Muscle of back (tissue), 3 donors: ENCODE measurements at regions not wholly inside any gene's neighbourhood (a gene's known extent, or its start where the extent isn't known, plus 50 kb on each side); places are given as distances from the start of the nearest gene placed in this dataset.
"Not testable (repeated sequence)": the region's sequence is repeated elsewhere in the genome, so short reads cannot be mapped to it uniquely, and the experiment has no call there.

Experiments
- DNase-seq, 3 donors: peaks; one replicate each; pipeline versions ENCODE4 v3.0.0 to v3.0.0-alpha.2; 2013

- DNase-seq: no peak
Measured at GRCh38 chr14:65834812-65835211, 422.3 kb downstream of the FUT8 start.

GRCh38 chr14:65835501-65835900 is 423.0 kb downstream of the FUT8 start:
- no peak for DNase-seq

DNA sequence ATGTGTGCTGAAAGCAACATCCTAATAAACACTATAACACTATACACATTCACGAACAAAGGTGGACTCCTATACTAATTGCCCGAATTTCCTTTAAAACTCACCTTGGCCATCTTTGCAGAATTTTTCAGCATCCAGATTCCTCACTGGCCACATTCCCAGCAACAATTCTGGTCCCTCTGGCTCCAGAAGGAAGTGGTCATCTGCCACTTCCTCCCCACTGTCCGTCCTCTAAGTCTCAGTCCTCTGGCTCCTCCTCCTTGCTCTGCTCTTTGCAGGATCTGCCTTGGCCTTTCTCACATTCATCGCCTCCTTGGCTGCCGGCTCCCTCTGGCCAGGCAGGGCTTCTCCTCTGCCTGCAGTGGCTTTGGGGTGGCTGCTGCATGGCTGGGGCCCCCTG is 426.0 kb downstream of the FUT8 start:
- DNase-seq: no peak

GRCh38 chr14:65840118-65840751 is 427.7 kb downstream of the FUT8 start:
- DNase-seq: peak in 1 of 3 donors; percentile 12

DNA sequence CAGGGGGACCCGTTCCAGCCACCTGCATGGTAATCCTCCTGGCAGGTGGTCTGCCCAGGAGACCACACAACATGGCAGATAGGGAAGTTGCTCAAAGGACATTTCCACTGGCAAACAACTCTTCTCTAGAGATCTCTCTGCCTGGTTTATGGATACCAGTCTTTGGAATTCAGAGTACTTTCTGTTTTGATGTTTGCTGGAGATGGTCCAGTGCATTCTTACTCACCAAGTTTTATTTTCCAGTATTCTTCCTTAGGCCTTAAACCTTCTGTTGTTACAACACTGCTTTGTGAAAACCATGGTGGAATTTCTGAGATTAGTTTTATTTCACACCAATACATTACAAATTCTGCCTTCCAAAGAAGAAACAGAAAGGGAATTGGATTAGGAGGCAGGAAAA is 428.3 kb downstream of the FUT8 start:
- DNase-seq: no peak

DNA sequence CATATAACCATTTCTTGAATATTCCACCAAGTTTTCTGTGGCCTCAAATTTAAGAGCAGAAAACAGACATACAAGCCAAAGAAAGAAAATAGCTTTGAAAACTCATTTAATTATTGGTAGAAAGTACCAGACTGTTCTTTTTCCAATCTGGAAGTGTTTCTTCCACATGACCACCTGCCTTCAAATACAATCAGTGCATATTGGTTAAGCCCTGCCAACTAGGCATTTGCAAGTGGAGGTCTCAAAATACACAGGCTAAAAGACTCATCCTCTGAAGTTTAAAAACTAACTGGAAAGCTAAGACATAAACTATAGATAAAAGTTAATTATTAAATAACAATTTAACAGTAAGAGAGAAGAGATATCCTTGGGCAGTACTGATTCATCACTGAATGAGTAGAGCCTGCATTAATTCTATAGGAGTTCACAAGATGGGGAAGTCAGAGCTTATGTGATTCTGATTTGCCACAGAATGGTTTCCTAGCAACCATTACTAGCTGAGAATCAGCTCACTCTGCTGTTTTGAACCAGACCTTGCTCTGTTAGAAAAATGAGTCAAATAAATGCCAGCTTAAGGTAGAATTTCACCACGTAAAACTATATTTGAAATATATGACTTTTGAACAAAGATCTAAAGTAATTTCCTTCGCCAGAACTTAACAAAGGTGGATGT is 433.8 kb downstream of the FUT8 start:
- DNase-seq: no peak

DNA sequence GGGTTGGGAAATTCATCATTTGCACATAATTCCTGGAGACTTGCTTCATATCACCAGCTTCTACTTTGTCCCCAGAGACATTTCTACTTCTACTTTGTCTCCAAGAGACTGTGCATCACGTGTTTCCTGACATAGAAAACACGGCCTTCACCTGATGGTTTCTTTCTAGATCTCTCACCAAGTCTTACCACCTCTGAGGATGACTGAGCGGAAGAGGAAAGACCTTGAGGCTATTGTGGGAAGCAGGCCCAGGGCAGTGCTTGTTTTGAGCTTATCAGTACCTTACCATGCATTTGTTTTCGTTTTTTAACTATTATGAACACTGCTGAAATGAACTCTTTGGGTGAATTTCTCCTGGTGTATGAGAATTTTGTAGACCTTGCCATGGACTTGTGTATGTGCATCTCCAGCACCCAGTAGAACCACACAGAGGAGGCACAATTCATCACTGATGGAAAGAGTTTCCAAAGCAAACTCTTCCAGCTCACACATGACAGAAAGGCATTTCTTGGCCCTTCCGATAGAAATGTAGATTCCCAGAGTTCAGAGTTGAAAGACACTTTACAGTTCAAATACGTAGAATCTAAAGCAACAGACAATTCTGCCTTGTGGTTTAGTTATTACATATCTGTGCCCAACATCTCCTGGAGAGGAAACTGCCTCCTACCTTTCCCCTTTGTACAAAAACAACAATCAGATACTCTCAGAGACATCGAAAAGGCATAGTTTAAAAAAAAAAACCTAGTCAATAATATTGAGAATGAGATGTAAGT is 434.7 kb downstream of the FUT8 start:
- no peak for DNase-seq

DNA sequence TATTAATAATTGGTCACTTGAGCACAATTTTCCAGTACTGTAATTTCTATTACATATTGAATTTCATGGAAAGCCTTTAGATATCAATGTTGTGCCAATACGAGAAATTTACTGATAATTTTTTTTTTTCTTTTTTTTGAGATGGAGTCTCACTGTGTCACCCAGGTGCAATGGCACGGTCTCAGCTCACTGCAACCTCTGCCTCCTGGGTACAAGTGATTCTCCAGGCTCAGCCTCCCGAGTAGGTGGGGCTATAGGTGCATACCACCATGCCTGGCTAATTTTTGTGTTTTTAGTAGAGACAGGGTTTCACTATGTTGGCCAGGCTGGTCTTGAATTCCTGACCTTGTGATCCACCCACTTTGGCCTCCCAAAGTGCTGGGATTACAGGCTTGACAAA is 435.4 kb downstream of the FUT8 start:
- not testable (repeated sequence) for DNase-seq

DNA sequence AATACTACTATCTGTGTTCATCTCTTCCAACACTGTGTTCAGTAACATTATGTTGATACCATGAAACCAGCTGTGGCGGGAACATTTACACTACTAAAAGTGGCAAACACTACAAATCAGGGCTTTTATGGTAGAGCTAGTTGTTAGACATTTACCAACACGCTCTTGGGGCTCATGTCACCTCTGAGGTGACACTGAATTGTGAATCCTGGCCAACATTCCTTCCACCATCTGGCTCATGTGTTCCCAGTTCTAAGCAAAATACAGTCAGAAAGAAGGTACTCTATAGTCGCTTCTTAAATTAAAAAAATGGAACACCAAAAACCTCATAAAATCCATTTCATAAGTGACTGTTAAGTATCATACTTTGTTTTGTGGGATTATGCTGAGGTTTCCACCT is 436.6 kb downstream of the FUT8 start:
- no peak for DNase-seq

DNA sequence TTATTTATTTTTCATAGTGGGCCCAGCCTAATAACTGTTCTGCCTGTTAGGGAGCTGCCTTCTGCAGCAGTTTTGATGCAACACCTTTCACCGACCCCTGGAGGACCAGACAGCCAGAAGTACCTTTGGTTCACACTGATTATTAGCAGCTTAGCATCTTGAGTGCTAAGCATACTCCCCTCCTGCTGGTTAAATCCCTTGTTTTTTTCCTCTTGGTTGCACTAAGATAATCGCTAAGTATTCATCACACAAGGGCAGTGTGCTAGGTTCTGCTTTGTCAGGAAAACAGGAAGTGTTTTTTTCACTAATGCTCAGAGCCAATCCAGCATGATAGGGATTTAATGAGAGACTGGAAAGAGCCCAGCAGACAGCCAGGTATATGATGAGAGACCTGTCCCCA is 437.0 kb downstream of the FUT8 start:
- DNase-seq: no peak

DNA sequence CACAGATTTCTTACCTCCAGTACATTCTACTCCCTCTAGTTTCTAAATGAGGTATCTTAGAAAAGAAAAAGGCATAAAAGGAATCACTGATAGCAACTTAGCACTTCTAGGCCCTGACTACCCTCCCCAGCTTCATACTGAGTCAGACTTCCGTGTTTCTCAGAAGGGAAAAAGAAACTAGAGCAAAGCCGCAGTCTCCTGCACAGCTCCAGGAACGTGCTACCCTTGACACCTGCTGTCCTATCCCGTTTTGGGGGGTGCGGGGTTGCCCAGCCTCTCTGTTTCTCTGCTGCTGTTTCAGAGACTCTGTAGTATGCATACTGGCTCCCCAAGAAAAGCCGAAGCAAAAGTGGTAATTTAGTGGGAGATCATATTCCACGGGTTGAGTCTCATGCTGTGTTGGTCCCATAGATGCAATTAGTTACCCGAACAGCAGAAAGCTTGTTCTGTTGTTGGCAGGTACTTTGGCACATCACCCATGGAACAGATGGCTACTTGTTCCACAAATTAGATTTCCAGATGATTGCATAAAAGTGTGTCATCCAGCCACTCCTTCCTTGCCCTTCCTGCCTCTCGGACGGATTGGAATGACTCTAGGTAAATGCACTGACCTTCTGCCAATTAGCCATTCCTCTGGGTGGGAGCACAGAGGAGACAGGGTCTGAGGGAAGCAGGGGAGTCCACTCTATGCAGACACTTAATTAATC is 438.1 kb downstream of the FUT8 start:
- DNase-seq: peak in 1 of 3 donors; percentile 14

- no peak for DNase-seq
Measured at GRCh38 chr14:65852689-65853088, 440.2 kb downstream of the FUT8 start.

- DNase-seq: no peak
Measured at GRCh38 chr14:65853407-65853955, 441.0 kb downstream of the FUT8 start.

DNA sequence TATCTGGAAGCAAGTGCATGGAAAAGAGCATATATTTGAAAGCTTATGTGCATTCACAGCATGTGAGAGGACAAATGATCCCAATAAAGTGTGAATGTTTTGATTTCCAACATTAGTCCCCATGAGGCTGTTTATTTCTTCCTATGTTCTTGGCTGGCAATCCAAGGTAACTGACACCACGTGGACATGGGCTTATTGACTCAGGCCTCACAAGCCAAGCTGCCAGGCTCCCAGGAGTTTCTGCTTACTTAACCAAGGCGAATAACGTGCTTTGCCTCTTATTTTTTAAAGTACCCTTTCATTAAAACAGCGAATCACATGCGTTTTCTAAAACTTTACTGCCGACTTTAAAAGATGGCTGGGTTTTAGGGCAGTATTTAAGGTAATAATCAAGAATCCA is 441.7 kb downstream of the FUT8 start:
- no peak for DNase-seq

- no peak for DNase-seq
Measured at GRCh38 chr14:65860956-65861611, 448.6 kb downstream of the FUT8 start.

- no peak for DNase-seq
Measured at GRCh38 chr14:65864549-65864948, 452.0 kb downstream of the FUT8 start.

DNA sequence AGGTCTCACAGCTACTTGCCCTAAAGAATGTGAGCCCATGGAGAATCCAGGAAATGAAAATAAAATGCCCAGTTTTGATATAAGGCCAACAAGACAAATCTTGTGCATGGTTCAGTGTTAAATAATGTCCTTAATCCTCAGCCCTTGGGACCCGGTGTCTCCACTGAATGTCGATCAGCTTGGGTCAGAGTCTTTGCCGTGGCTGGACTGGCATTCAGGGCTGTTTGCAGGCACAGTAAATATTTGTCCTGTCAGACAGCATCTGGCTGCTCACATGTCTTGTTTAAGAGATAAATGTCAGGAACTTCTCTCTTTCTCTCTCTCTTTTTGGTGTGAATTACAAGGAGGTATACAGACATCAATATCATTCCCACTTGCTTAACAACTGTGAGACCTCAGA is 452.5 kb downstream of the FUT8 start:
- no peak for DNase-seq

GRCh38 chr14:65866448-65866847 is 453.9 kb downstream of the FUT8 start:
- DNase-seq: peak in 1 of 3 donors; percentile 9

DNA sequence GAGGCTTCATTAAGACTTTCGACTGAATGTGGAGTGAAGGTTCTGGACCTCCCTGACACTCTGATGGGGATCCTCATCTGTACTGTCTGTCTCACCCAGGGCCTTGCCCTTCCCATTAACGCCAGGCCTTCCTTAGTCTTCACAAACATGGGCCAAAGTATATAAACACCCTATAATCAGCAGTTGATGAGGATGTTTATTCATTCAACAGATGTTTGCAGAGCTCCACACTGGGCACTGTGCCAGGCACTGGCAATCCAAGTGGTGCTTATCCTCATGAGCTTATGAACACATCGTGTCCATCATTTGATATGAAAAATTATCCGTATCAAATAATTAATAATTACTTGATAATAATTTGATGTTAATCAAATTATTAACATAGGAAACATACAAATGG is 454.4 kb downstream of the FUT8 start:
- DNase-seq: no peak

- no peak for DNase-seq
Measured at GRCh38 chr14:65867333-65867732, 454.8 kb downstream of the FUT8 start.

GRCh38 chr14:65872536-65872935 is 460.0 kb downstream of the FUT8 start:
- no peak for DNase-seq

- no peak for DNase-seq
Measured at GRCh38 chr14:65877166-65877565, 464.6 kb downstream of the FUT8 start.
